GM19452 (cell line): ENCODE measurements at regions not wholly inside any gene's neighbourhood (a gene's known extent, or its start where the extent isn't known, plus 50 kb on each side); places are given as distances from the start of the nearest gene placed in this dataset.
"Not testable (repeated sequence)": the region's sequence is repeated elsewhere in the genome, so short reads cannot be mapped to it uniquely, and the experiment has no call there.

ENCODE experiments used
- ATAC-seq: cut with Tn5 transposase; IDR thresholded peaks from one replicate; pipeline ENCODE4 v1.9.1; 2021; ENCODE audit not compliant: unreplicated experiment

GRCh38 chr16:88128556-88128955 is 177.3 kb downstream of the BANP start:
- ATAC-seq: no peak

GRCh38 chr16:88129133-88129532 is 177.9 kb downstream of the BANP start:
- ATAC-seq: not testable (repeated sequence)

DNA sequence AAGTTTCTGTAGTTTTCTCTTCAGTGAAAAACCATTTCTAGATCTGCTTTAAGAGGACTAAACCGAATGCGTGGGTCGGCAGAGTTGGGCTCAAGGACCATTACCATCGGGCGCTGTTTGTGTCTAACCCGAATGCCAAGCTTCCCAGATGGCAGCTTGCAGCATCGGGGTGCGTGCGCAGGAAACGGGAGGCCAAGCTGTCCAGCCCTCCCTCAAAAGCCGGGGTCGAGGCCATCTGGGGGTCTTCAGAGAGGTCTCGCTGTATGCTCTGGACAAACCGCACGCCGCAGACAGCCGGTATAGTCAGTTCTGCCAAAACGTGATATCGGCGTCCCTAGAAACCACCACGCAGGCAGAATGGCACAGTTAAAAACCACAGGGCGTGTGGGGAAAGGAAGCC is 178.8 kb downstream of the BANP start:
- no peak for ATAC-seq

DNA sequence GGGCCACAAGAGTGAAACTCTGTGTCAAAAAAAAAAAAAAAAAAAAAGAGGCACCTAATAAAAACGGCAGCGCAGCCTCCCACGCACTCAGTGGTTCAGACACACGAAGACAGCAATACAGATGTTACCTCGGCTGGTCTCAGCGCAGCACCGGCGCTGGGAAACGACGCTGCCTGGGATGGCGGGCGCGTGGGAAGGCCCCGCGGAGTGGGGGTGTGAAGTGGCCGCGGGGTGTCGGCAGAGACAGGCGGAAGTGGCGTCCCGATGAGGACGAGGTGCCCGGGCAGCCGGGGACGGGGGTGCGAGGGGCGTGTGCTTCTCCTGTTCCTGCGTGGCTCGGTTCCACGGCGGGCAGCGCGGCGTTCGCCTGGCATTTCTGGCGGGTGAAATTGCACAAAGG is 179.4 kb downstream of the BANP start:
- ATAC-seq: no peak

DNA sequence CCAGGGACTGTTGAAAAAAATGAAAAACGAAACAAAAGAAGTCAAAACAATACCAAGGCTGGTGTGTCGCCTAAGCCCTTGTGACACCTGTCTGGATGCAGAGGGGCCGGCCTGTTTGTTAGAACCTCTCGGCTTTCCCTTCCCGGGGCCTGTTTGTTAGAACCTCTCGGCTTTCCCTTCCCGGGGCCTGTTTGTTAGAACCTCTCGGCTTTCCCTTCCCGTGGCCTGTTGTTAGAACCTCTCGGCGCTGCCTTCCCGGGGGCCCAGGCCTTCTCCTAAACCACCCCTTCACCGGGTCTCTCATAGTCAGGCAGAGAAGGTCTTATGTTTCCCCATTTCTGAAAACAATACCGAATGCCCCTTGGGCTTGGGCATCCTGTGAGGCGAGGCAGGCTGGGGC is 180.0 kb downstream of the BANP start:
- no peak for ATAC-seq

GRCh38 chr16:88131966-88132365 is 180.7 kb downstream of the BANP start:
- ATAC-seq: no peak

DNA sequence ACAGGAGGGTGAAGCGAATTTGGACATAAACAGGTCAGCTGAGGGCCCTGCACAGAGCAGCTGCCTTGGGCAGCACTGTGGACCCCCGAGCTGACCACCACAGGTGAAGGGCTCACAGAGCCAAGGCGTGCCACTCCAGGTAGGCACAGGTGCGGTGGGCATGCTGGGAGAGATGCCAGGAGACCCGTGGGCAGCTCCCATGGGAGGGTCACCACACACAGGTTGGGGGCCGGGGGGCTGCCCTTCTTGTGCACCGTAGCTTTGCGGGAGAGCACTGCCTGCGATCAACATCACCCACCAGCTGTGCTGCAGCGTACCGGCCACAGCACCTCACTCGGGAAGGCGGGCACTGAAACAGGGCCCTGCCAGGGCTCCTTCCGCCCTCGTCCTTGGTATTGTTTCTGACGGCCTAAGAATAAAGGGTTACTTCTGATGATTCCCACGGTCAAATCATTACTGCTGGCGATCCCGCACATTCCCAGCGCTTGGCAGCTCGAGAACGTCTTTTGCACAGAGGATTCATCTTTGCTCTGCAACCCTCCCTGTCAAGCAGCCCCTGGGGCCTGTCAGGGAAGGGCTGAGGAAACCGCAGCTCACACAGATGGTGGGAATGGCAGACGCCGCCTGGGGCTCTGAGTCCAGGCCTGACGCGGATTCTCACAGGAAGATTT is 181.7 kb downstream of the BANP start:
- ATAC-seq: no peak

- no peak for ATAC-seq
Observed at GRCh38 chr16:88133507-88133843, 182.2 kb downstream of the BANP start.

- not testable (repeated sequence) for ATAC-seq
Observed at GRCh38 chr16:88134172-88134898, 183.1 kb downstream of the BANP start.

GRCh38 chr16:88134899-88135682 is 183.9 kb downstream of the BANP start:
- not testable (repeated sequence) for ATAC-seq

- ATAC-seq: not testable (repeated sequence)
Observed at GRCh38 chr16:88136211-88136713, 185.0 kb downstream of the BANP start.

- not testable (repeated sequence) for ATAC-seq
Observed at GRCh38 chr16:88136939-88137338, 185.7 kb downstream of the BANP start.

- ATAC-seq: not testable (repeated sequence)
Observed at GRCh38 chr16:88139141-88139540, 187.9 kb downstream of the BANP start.

- ATAC-seq: not testable (repeated sequence)
Observed at GRCh38 chr16:88140195-88140594, 189.0 kb downstream of the BANP start.

DNA sequence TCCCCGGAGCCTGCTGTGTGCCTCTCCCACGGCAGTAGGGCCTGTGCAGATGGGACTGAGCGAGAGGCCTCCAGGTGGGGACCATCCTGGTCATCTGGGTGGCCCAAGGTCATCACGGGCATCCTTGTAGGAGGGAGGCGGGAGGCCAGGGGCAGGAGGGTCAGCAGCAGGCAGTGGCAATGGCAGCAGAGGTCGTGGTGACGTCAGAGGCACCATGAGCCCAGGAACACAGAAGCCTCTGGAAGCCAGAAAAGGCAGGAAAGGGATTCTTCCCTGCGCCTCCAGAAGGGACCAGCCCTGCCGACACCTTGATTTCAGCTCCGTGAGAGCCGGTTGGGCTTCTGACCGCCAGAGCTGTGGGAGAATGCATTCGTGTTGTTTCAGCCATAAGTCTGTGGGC is 190.3 kb downstream of the BANP start:
- ATAC-seq: no peak

DNA sequence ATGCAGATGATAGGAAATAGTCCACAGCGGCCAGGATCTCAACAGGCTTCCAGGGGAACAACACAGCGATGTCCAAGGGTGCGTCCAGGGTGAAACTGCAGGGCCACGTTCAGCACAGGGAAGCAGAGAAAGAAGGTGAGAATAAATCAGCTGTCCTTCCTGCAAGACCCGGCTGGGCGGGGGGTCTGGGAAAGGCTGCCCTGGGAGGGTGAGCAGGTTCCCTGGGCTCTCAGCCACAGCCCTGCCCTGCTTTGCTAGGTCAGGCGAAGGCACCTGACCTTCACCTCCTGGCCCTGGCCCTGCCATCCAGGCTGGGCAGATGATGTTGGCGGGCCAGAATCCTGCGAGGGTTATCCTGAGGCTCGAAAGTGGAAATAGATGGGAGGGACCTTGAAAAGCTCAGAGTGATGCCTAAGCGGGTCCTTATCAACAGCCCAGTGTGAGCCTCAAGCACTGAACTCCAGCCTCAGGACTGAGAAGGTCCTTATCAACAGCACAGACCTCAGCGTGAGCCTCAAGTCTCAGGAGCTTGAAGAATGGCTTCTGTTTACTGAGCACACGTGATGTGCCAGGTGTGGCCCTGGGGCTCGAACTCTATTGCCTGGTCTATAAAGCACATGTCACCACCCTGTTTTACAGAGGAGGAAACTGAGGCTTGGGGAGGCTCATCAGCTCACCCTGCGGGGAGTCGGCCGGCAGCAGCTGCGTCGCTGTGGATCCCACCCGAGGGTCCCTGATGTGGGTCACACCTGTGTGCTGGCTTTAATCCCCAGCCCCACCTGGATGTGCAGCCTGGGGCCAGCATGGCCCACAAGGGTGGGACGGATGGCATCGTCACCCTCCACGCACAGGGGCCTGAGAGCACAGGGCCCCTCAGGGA is 191.1 kb downstream of the BANP start:
- not testable (repeated sequence) for ATAC-seq

DNA sequence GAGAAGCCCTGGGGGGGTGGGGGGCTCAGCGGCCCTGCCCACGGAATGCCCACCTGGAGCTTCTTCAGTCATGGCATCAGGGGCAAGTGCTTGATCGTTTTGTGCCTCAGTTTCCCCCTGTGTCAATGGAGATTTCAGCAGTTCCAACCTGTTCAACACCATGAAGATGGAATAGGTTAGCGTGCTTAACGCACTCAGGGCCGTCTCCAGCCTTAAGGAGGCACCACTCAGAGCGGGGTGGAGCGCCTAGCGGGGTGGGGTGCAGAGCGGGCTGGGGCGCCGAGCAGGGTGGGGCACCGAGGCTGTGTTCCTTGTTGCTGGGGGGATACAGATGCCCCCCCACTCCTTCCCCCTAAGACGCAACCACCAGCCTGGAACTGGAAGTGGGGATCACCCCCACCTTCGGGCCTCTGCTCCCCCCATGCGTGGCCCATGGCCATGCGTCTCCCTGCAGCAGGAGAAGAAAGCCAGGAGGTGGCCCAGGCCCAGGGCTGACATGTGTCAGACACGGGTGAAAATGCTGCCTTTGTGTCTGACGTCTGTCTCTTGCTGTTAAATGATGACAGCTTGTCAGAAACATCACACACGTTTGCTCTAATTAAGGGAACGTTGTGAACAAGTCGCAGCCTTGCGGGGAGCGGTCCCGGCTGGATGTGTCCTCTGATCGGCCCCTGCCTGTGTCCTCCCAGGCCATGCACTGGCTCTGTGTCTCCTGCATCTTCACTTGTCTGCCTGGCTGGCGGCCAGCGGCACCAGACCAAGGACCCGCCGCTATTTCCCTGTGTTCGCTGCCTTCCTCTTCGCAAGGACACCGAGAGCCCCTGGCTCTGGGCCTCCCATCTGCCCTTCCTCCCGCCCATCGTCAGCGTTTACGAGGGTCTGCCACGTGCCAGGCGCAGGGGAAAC is 192.1 kb downstream of the BANP start:
- not testable (repeated sequence) for ATAC-seq

DNA sequence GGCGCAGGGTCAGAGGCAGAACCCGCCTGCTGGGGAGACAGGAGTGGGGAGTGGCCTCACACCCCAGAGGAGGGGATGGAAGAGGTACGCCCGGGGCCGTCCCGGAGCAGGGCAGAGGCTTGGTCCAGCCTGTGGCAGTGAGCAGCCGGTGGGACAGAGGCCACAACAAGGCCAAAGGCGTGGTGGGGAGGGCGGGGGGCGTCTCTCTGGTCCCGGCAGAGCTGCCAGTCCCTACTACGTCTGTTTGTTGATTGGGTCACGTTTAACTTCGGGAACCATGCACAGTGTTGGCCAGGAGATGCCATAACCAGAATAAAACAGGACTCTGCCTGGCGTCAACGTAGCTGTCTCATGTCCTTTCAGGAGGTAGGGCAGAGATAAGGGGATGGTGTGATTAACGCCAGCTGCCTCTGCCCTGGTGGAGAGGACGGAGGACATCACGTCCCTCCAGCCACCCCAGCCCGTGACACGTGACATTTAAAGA is 192.8 kb downstream of the BANP start:
- no peak for ATAC-seq

- not testable (repeated sequence) for ATAC-seq
Observed at GRCh38 chr16:88145376-88145775, 194.1 kb downstream of the BANP start.
